ENCODE measurements at regions not wholly inside any gene's neighbourhood (a gene's known extent, or its start where the extent isn't known, plus 50 kb on each side); places are given as distances from the start of the nearest gene placed in this dataset.

DNA sequence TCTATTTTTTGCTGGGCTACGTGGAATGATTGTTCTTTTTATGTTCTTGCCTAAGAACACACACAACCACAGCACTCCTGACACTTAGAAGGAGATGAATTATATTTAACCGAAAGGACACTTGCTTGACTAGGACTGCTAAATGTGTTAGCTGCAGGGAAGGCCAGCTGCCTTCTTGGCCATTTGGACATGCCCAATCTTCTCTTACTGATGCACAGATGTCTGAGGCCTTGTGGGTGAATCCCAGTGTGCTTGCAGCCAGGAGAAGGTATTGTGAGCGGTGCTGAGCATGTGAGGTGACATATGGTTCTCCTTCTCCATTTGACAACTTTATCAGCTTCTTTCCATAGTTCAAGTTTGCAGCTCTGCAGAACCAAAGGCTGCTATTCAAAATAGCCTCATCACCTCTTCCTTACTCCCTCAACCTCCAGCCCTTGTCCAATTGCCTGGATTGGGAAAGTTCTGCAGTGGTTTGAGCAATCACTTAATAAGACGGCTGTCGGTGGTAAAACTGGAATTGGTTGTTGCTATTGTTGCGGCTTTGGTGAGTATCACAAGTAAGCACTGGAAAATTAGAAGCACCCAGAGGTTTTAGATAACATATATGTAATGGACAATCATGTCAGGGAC is 1113.3 kb downstream of the TSN start:
- Histone ChIP-seq H3K4me1 (no peaks in the 10 kb centered on the region), H3K4me3 (no peak overlapping the region), H3K36me3 (no peaks in the 10 kb centered on the region), H3K27ac (no peak overlapping the region), H3K9me3 (no peaks in the 10 kb centered on the region), H3K27me3 (no peaks in the 10 kb centered on the region)
- DNase-seq: no peak
- no peak for TF ChIP-seq POLR2AphosphoS5 (IDR thresholded peaks at IDR 0.05)
- TF ChIP-seq EP300 (IDR thresholded peaks at IDR 0.05): no peak
- TF ChIP-seq POLR2A (IDR thresholded peaks at IDR 0.05): no peak
- TF ChIP-seq, protein P1, sequence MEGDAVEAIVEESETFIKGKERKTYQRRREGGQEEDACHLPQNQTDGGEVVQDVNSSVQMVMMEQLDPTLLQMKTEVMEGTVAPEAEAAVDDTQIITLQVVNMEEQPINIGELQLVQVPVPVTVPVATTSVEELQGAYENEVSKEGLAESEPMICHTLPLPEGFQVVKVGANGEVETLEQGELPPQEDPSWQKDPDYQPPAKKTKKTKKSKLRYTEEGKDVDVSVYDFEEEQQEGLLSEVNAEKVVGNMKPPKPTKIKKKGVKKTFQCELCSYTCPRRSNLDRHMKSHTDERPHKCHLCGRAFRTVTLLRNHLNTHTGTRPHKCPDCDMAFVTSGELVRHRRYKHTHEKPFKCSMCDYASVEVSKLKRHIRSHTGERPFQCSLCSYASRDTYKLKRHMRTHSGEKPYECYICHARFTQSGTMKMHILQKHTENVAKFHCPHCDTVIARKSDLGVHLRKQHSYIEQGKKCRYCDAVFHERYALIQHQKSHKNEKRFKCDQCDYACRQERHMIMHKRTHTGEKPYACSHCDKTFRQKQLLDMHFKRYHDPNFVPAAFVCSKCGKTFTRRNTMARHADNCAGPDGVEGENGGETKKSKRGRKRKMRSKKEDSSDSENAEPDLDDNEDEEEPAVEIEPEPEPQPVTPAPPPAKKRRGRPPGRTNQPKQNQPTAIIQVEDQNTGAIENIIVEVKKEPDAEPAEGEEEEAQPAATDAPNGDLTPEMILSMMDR (IDR thresholded peaks at IDR 0.05): no peak
- no peak for ATAC-seq (ENCODE audit: low FRiP score in 2 of 2)
- 89 to 90% methylated on average over 6 of the region's 6 CpGs for WGBS, 2 donors

DNA sequence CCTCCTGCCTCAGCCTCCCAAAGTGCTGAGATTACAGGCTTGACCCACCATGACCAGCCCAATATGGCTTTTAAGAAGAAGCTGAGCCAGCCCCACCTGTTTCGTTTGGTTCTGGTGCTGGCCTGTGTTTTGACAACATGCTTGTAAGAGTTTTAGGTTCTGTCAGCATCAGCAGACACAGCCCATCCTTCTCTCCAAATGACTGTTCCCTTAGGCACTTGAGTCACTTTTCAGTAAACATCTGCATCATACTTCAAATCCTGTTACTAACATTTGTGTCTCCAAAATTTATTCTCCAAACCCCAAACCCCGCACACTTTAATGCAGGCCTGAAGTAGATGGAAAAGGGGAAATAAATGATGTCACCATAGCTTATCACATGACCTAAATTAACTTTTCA is 1118.5 kb downstream of the TSN start:
- whole genome bisulfite sequencing, 2 donors: 88 to 90% methylated on average over 2 of the region's 2 CpGs
- ATAC-seq (ENCODE audit: low FRiP score in 2 of 2): no peak
- no peaks in the 10 kb centered on the region for H3K36me3 ChIP-seq

DNA sequence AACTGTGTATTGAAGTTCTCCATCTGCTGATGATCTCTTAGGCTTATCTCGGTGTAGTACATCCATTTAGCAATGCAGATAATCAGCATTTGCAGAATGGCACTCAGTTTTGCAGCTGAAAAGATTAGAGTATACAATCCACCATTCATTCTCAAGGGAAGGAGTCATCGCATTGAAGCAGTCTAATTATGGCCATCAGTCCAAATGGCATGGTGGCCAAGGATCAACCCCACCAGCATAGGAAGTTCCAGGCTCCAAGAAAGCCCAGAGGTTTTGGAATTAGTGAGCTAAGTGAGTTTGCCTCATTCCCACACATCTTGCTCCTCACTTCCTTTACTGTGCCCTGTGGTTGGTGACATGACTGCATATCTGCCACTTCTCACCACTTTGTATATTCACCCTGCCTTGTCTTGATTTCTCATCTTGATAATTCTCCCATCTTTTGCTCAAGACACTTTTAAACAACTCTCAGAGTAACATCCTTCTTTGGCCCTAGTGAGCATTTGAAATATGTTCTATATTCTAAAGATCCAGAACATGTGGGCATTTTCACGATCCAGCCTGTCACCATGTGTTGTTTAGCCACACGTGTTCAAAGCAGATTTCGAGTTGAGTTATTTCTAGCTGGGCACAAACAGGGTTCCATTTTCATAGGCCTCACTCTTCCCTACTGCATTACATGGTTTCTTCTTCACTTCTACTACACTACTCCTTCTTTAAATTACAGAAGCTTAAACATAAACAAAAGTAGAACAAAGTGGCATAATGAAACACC is 1119.8 kb downstream of the TSN start:
- TF ChIP-seq EP300 (IDR thresholded peaks at IDR 0.05) (no peak), POLR2A (IDR thresholded peaks at IDR 0.05) (no peak), POLR2AphosphoS5 (IDR thresholded peaks at IDR 0.05) (no peak)
- TF ChIP-seq, protein P1 (IDR thresholded peaks at IDR 0.05): no peak
- no peaks in the 10 kb centered on the region for H3K36me3 ChIP-seq
- H3K4me3 ChIP-seq: no peak overlapping the region
- ATAC-seq (ENCODE audit: low FRiP score in 2 of 2) (no peak), DNase-seq (no peak)
- H3K27me3 ChIP-seq: no peaks in the 10 kb centered on the region
- no peaks in the 10 kb centered on the region for H3K4me1 ChIP-seq
- WGBS, 2 donors: 79% methylated on average over 5 of the region's 5 CpGs
- H3K9me3 ChIP-seq: no peaks in the 10 kb centered on the region
- H3K27ac ChIP-seq: no peak overlapping the region

More for the DNA sequence above, 1118.5 kb downstream of the TSN start:
- Histone ChIP-seq H3K27me3 (no peaks in the 10 kb centered on the region), H3K9me3 (no peaks in the 10 kb centered on the region), H3K4me1 (no peaks in the 10 kb centered on the region), H3K27ac (no peak overlapping the region), H3K4me3 (no peak overlapping the region)
- no peak for DNase-seq
- no peak for TF ChIP-seq POLR2AphosphoS5 (IDR thresholded peaks at IDR 0.05)
- TF ChIP-seq, protein P1 (IDR thresholded peaks at IDR 0.05): no peak
- no peak for TF ChIP-seq EP300 (IDR thresholded peaks at IDR 0.05)
- no peak for TF ChIP-seq POLR2A (IDR thresholded peaks at IDR 0.05)

DNA sequence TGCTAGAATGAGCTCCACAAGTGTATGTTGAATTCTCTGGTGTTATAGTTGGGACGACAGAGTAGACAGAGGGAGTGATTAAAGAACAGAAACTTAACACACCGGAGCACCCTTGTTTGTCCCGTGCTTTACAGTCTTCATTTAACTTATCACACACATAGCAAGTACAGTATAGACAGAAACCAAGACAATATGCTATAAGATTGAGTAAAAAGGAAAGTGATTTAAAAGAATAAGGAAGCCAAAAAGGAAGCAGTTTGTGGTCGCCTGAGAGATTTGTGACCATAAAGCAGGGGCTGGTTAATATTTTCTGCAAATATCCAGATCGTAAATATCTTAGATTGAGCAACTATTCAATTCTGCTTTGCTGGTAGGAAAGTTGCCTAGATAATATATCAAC is 1128.4 kb downstream of the TSN start:
- Histone ChIP-seq H3K27me3 (no peaks in the 10 kb centered on the region), H3K27ac (no peak overlapping the region), H3K4me1 (no peaks in the 10 kb centered on the region), H3K36me3 (no peaks in the 10 kb centered on the region), H3K9me3 (no peaks in the 10 kb centered on the region), H3K4me3 (no peak overlapping the region)
- TF ChIP-seq EP300 (IDR thresholded peaks at IDR 0.05) (no peak), POLR2A (IDR thresholded peaks at IDR 0.05) (no peak), POLR2AphosphoS5 (IDR thresholded peaks at IDR 0.05) (no peak)
- TF ChIP-seq, protein P1 (IDR thresholded peaks at IDR 0.05): no peak
- no peak for ATAC-seq (ENCODE audit: low FRiP score in 2 of 2)
- 58% methylated on average over 5 of the region's 5 CpGs for WGBS, 2 donors
- no peak for DNase-seq
